A204.1 (cell line): ENCODE measurements at regions not wholly inside any gene's neighbourhood (a gene's known extent, or its start where the extent isn't known, plus 50 kb on each side); places are given as distances from the start of the nearest gene placed in this dataset.
A peak's percentile ranks its signal among the peaks of the same experiment; 100 is the strongest.

Source experiments
- FAIRE-seq: peaks from 2 replicates; lab custom pipeline; 2012; peaks lifted over from hg19 to GRCh38; lab: Jason Lieb, UNC

GRCh38 chr1:88175120-88175630, 508.9 kb upstream of the PKN2 start:
- FAIRE-seq: no peak

- FAIRE-seq: no peak
Measured at GRCh38 chr1:88175631-88176226, 508.3 kb upstream of the PKN2 start.

GRCh38 chr1:88179943-88180342, 504.1 kb upstream of the PKN2 start:
- no peak for FAIRE-seq

GRCh38 chr1:88180449-88181108, 503.5 kb upstream of the PKN2 start:
- FAIRE-seq: peak; percentile 93

- FAIRE-seq: no peak
Measured at GRCh38 chr1:88186911-88187310, 497.2 kb upstream of the PKN2 start.

- FAIRE-seq: no peak
Measured at GRCh38 chr1:88188038-88188437, 496.0 kb upstream of the PKN2 start.

GRCh38 chr1:88189525-88189924, 494.5 kb upstream of the PKN2 start:
- no peak for FAIRE-seq

- FAIRE-seq: no peak
Measured at GRCh38 chr1:88191917-88192316, 492.2 kb upstream of the PKN2 start.

- FAIRE-seq: no peak
Measured at GRCh38 chr1:88194542-88194941, 489.5 kb upstream of the PKN2 start.

- no peak for FAIRE-seq
Measured at GRCh38 chr1:88200545-88200944, 483.5 kb upstream of the PKN2 start.

GRCh38 chr1:88204111-88204510, 480.0 kb upstream of the PKN2 start:
- no peak for FAIRE-seq

GRCh38 chr1:88204612-88205167, 479.4 kb upstream of the PKN2 start:
- FAIRE-seq: no peak

GRCh38 chr1:88208389-88208788, 475.7 kb upstream of the PKN2 start:
- no peak for FAIRE-seq

GRCh38 chr1:88210103-88210787, 473.8 kb upstream of the PKN2 start:
- no peak for FAIRE-seq

GRCh38 chr1:88216441-88216840, 467.6 kb upstream of the PKN2 start:
- FAIRE-seq: no peak

GRCh38 chr1:88217386-88217785, 466.7 kb upstream of the PKN2 start:
- FAIRE-seq: no peak

- no peak for FAIRE-seq
Measured at GRCh38 chr1:88219521-88219920, 464.6 kb upstream of the PKN2 start.

GRCh38 chr1:88221411-88221810, 462.7 kb upstream of the PKN2 start:
- FAIRE-seq: no peak

GRCh38 chr1:88224906-88225305, 459.2 kb upstream of the PKN2 start:
- no peak for FAIRE-seq

- FAIRE-seq: no peak
Measured at GRCh38 chr1:88228114-88228513, 456.0 kb upstream of the PKN2 start.

GRCh38 chr1:88230126-88230525, 453.9 kb upstream of the PKN2 start:
- no peak for FAIRE-seq

- FAIRE-seq: no peak
Measured at GRCh38 chr1:88237058-88237457, 447.0 kb upstream of the PKN2 start.

GRCh38 chr1:88239205-88239604, 444.9 kb upstream of the PKN2 start:
- no peak for FAIRE-seq
